ENCODE measurements at regions not wholly inside any gene's neighbourhood (a gene's known extent, or its start where the extent isn't known, plus 50 kb on each side); places are given as distances from the start of the nearest gene placed in this dataset.
A peak's percentile ranks its signal among the peaks of the same experiment; 100 is the strongest.

DNA sequence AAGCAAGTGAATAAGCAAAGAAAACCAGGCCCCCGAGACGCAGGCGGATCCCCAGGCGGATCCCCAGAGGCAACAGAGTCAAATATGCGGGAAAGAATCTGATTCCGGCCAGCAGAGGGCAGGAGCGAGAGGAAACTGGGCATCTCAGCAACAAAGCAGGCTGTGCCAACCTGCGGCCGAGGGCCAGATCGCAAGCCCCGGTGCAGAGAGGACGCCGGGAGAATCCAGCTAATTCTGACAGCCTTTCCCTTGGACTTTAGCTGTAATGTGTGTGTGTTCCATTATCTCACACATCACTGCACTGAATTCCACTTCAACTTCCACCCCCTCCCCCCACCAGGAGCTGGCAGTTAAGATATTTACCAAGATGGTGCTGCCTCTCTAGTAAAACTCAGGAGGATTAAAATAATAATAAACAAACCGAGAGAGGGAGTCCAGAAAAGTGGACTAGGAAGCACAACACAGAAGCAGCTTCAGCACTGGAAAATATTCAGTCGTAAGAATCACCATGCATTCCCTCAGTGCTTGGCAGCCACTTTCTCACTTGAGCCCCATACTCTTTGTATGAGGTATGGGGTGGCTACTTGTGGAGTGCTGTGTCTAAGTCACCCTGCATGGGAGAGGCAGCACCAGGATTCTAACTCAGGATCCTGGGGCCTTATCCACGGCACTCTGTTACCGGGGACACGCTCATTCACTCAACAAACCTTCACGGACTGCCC lies 66.2 kb upstream of the SNX9 start:
- peak; percentile 64 for DNase-seq (ENCODE audit: low read depth)

DNA sequence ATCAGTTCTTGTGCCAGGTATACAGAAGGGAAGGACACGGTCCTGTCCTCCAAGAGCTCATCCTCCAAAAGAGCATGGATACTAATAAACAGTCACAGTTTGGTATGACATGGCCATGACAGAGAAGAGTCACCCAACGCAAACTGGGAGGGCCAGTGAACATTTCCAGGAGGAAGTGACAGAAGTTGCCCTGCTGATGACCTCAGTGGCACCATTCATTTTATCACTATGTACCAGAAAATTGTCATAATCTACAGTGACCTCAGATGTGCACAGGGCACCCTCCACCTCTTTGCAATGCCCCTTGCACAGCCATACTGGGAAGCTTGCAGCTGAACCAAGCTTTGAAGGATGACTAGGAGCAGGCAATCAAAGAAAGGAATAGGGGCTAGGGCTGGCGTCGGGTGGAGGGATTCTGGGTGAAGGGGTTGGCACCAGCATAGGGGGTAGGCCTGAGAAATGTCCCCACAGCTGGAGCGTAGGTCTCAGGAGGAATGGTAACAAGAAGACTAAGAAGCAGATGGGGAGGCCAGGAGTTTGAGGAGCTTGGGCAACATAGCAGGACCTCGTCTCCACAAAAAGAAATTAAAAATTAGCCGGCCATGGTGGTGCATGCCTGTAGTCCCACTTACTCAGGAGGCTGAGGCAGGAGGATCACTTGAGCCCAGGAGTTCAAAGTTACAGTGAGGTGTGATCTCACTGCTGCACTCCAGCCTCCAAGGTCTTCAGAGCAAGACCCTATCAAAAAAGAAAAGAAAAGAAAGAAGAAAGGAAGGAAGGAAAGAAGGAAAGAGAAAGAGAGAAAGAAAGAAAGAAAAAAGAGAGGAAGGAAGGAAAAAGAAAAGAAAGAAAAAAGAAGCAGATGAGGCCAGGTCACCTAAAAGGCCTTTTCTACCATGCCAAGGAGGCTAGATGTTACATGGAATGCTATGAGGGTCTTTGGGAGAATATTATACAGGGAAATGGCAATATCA lies 65.3 kb upstream of the SNX9 start:
- DNase-seq (ENCODE audit: low read depth), result no peak

DNA sequence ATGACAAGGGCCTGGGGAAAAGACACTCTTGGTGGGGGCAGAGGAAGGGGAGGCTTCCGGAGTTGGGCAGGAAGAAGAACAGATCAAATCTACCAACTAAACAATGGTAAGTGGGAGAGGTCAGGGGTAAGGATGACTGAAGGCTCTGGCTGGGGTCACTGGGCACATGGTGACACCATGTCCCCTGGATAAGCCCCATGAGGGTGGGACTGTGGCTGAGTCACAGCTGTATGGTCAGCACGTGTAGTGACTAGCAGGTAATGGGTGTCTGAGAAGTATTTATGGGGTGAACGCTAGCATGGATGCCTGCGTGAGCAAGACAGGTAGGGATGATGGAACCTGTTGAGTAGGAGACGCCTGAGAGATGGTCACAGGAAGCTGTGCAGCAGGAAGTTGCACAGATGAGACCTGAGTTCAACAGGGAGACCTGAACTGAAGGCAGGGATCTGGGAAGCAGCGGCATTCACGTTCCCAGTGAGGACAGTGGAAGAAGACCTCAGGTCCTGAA lies 64.5 kb upstream of the SNX9 start:
- DNase-seq (ENCODE audit: low read depth), result no peak

DNA sequence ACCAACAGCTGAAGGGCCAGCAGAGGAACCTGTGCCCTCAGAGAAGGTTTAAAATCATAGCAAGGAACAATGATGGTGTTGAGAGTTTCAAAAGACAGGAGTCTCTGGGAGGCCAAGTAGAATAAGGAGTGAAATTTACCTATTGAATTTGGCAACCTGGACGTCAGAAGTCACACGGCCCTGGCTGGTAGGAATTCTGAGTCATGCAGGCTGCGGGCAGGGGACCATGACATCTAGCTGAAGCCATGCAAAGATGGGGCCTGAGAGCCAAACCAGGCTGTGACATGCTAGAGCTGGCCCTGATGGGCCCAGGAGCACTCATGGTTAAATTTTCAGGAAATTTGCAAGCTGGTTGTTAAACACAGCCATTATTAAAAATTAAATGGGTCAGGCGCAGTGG lies 64.0 kb upstream of the SNX9 start:
- DNase-seq (ENCODE audit: low read depth), result no peak

DNA sequence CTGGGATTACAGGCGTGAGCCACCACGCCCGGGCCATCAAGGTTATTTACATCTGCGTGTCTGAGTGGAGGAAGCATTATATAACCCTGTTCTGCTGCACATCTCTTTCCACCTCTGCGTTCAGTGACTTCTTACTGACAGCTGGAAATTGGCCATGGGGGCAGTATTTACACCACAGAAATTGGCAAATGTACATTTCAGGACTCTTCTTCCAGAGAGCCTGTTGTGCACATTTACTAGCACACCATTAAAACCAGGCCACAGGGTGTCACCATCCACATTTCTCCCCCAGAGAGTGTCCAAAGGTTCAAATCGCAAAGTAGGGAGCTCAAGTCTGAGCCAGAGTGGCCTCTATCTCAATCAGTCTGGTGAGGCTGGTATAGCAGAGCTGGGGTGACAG lies 62.9 kb upstream of the SNX9 start:
- no peak for DNase-seq (ENCODE audit: low read depth)

DNA sequence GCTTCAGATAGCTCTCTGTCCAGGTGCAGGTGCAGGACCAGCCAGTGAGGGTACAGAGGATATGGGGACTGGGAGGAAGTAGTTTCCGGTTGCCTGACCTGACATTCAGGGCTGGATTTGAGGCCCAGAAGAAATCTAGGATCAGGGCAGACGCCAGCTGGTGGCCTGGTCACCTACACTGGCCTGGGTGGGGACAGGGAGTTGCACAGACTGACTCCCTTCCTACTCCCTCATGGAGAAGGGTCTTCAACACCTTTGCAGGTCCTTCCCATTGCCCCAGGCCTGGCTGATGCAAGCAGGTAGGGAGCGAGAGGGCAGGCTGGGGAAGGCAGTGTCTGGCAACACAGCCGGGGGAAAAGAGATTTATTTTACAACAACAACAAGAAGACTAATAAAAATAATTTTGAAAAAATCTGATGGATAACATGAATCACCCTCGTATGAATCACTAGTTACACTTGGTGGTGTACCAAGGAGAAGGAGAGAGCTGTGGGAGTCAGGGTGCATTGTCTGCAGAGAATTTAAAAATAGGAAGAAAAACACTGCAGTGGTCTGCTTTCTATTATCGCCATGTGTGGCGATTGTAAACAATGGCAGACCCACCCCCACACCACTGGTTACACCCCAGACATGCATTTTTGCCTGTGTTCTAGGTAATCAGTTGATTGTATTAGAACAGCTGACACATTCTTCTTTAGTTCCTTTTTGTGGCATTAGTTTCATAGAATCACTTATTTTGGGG lies 62.3 kb upstream of the SNX9 start:
- peak; percentile 24 for DNase-seq (ENCODE audit: low read depth)

DNA sequence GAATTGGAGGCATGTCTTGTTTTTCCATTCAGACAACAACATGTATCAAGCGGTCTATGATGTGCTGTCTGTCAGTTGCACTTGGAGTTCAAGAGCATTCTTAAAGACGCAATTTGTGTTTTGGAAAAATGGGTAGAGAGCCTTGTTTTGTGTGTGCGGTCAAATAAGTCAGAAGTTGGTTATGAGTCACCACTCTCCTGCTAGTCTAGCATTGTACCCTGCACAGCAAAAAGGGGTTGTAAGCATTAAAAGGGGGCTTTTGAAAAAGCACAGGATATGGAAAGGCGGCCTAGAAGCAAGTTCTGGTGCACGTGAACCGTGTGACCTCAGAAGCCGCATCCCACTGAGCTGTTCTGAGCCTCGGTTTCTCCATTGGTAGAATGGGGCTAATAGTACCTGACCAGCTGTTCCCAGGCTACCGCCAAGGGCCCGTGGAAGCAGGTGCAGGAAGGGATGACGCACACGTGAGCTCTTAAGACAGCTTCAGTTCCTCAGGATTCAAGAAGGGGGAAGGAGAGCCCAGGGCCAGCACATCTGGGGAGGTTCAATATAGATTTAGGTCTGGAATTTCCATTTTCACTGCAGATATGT lies 61.6 kb upstream of the SNX9 start:
- peak; percentile 22 for DNase-seq (ENCODE audit: low read depth)

DNA sequence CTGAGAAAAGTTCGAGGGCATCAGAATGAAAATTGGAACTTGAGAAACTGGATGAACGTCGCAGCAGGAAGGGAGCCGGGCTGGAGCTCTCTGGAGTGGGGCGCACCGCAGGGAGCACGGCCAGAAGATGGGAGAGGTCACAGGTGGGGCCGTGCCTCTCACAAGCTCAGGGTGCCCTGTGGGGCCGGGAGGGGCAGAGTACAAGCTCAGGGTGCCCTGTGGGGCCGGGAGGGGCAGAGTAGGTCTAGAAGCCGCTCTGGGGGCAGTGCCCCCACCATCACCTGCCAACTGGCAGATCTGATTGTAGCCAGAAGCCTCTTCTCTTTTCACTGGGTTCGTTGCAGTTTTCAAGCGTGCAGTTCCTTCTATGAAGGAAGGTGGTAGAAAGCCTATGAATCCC lies 61.1 kb upstream of the SNX9 start:
- DNase-seq (ENCODE audit: low read depth), result no peak

DNA sequence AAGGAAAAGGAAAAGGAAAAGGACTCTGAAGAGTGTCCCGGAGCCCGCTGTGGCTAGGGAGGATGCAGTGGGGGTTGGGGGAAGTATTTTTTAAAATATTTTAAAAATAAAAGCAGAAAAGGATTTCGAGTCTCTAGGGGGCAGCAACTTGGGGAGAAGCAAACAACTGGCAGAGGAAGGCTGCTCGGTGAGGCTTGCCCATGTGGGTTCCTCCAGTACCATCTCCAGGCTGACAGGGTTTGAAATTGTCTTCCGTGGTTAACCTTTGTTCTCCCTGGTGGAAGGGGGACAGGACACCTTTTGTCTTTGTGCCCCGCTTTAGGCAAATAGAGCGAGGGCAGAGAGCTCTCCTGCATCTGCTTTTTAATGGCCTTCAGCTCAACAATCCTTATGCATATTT lies 60.4 kb upstream of the SNX9 start:
- no peak for DNase-seq (ENCODE audit: low read depth)

DNA sequence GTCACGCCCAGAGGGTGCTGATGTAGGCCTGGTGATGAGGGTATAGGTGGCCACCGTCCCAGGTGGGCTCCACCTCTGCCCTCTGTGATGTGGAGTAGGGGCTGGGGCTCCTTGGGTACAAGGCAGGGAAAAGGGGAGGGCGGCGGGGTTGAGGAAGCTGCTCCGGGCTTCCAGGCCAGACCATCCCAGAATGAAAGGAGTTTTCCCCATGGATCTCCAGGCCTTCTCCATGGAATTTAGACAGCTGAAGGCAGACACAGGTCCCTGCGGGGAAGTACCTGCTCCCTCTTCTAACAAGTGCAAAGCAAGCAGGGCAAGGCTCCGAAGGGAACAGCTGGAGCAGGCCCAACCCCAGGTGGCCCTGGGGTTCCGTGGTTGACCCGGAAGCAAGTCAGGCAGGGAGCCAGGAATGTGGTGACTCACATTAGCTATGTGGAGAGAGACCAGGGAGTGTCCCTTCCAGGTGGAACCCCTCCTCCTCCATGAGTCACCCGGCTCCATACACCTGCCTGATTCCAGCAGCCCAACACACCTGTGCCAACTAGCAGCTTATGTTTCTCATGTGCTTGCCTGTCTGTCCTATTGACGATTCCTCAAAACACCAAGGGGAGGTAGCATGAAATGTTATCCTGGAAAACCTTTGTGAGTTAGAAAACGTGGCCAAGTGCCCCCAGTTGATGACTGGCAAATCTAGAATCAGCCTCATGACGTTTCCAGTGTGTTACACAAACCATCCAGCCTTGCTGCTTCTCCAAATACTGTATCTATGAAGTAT lies 59.7 kb upstream of the SNX9 start:
- no peak for DNase-seq (ENCODE audit: low read depth)

DNA sequence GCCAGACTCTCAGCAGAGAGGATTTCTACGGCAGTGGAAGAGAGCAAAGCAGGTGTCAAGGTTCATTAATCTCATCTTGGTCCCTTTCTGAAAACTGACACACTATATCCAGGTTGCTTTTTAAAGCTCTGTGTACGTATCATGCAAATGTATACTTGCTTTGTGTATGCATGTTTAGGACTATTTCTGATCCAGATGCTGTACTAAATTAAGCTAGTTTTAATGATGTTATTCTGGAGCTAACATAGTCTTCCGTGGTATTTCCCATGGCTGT lies 59.2 kb upstream of the SNX9 start:
- DNase-seq (ENCODE audit: low read depth), result no peak

DNA sequence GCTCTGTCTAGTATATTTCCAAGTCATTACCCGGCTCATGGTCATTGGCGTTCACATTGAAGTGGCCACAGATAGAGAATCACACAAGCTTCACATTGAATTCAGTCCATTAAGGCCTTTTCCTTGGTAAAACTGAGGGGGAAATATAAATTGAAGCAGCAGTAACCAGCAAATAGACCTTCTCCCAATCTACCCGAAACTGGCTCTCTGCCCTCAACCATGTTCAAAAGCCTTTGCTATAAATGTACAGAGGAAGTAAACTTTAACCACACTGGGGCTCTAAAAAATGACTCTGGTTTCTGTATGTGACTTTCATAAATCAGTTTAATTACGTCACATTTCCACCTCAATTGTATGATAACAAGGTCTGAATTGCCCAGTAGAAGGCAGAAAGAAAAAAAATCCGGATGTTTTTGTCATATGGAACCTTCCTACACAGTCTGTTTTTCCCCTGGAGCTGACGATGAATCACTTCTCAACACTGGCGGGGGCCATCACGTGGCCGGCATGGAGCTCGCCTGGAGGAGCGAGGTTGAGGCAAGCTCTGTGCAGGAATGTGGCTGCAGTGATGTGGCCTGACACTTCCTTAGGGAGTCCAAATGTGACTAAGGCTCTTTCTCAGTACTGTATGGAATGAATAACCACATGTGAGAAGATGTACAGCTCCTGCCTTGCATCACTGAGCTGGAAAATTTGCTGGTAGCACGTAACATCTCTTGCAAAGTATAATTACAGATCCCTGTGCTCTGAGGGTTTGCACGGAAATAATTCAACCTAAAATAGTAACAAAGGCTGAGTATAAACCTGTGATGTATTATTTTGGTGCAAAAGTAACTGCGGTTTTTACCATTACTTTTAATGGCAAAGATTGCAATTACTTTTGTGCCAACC lies 58.6 kb upstream of the SNX9 start:
- DNase-seq (ENCODE audit: low read depth), result peak; percentile 65

DNA sequence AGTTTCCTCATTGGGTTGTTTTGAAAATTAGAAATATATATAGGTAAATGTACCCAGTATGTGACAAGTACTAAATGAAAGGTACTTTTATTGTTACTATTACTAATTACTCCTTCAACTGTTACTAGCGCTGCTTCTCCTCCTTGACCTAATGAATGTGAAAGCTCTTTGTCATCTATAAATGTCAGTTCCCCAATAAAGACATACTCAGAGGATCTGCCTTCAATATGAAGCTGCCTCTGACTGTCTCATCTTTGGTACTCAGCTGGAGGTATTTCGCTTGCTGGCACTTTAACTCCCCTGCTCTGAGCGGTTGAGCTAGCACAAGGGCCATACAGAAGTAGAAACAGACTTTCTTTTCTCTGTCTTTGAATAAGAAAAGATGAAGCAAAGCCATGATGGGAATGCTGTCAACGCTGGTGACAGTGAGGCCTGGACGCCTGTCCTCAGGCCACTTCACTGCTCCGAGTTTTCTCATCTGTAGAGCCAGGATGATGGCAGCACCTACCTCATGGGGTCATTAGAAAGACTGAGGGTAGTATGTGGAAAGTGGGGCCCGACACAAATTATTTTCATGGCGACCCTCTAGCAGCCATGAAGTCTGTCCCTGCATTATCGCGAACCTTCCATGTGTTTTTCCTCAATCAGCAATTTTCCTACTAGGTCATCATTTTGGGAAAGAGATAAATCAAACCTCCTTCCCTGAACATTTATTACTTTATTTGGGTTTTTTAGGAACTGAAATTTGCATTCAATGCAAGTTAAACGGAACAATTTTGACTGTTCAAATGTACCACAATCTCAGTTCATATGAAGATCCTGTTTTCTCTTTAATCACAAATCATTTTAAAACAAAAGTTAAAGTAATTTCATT lies 55.9 kb upstream of the SNX9 start:
- no peak for DNase-seq (ENCODE audit: low read depth)

DNA sequence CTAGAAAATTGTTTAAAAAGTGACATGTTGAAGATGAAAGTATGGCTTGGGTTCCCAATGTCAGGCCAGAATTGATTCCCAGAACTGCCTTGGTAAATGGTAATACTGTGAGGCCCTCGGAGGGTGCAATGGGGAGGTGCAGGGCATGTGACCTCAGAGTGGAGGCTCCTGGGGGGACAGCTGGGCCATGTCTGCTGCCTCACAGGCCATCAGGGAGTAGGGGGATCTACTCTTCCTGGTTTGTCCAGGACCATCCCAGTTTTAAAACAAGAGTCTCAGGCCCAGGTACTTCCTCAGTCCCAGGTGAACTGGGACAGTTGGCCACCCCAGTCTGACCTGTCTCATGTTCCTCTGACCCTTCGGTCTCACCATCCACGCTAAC lies 55.3 kb upstream of the SNX9 start:
- no peak for DNase-seq (ENCODE audit: low read depth)

DNA sequence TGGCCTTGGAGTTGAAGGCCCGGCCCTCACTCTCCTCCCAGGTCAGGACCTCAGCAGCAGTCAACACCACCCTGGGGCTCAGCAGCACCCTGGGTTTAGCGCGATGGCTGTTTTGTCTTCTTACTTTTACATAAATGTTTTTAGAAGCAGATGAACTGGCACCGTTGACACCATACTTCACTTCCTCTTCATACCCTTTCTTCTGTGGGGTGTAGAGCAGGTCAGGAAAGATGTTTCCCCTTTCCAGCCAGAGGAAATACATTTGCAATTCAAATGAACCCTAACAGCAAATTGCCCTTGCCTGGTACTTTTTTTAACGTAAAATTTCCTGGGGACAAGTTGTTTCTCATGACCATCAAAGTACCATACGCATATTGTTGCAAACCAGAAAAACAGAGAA lies 54.7 kb upstream of the SNX9 start:
- no peak for DNase-seq (ENCODE audit: low read depth)

DNA sequence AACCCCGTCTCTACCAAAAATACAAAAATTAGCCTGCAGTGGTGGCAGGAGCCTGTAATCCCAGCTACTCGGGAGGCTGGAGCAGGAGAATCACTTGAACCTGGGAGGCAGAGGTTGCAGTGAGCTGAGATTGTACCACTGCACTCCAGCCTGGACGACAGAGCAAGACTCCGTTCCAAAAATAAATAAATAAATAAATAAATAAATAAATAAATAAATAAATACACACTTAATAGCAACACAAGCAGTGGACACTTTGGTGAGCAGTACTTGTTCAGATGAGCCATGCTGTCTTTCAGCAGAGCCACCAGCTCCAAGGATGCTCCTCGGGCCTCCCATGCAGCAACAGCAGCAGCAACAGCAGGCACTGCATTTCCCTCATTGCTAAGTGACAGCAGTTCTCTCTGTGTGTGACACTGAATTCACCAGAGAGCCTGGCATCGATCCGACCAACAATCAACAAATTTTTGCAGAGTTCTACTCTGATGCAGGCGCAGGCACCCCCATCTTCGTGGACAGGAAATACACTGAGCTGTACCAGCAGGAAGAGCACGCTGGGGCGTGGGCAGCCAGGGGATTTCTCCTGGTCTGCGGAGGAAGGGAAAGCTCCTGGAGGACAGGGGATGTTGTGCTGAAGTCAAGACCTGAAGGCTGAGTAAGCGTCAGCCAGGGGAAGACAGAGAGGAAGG lies 54.0 kb upstream of the SNX9 start:
- DNase-seq (ENCODE audit: low read depth), result no peak

DNA sequence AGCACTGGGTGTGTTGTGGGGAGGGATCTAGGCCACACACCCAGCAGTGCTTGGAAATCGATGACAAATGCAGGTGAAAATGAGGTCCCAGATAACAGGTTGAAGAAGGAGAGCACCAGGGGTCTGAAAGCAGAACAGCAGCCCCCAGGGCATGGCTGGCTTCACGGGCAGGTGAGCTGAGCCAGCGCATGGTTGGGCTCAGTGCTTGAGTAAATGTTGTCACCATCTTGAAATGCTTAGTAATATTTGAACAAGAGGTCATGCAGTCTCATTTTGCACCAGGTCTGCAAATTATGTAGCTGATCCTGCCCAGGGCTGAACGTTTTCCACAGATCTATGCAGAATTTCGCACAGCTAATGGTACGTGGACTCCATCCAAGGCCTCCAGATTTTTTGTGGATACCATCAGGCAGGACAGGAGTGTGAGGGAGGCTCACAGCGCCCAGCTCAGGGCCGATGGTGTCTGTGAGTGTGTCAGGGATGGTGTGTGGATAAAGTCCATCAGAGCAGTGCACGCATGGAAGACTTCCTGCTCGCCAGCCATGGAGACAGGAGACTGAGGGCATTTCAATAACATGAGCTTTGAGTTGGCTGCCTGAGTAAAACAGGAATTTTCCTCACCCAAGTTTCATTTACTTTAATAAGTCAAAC lies 53.1 kb upstream of the SNX9 start:
- DNase-seq (ENCODE audit: low read depth), result no peak

DNA sequence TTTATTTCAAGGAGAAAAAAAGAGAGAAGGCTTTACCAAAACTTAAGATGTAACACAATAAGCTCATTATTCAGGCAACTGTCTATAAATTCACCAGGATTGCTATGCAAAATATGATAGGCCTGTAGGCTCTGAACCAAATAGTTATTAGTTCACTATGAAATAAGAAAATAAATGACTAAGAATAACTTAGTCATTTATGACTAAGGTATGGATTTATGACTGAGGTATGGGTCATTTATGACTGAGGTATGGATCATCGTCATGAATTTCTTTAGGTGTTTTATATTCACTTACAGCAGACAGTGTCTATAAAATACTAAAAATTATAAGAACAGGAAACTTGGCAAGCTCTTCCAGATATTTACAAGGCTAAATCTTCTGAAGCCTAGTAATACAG lies 52.1 kb upstream of the SNX9 start:
- DNase-seq (ENCODE audit: low read depth), result no peak
